Astrocyte (in vitro differentiated cells and primary cell): ENCODE measurements at regions not wholly inside any gene's neighbourhood (a gene's known extent, or its start where the extent isn't known, plus 50 kb on each side); places are given as distances from the start of the nearest gene placed in this dataset.
"Not testable (repeated sequence)": the region's sequence is repeated elsewhere in the genome, so short reads cannot be mapped to it uniquely, and the experiment has no call there.

Experiments
- DNase-seq: peaks from one replicate; pipeline ENCODE4 v3.0.0-alpha.2; 2010; ENCODE audit warnings: low read depth
- FAIRE-seq: peaks from 2 replicates; lab custom pipeline; 2011; peaks lifted over from hg19 to GRCh38; lab: Jason Lieb, UNC
- H2AFZ ChIP-seq: 2 replicates; pipeline ENCODE4 v1.6.0; 2012; ENCODE audit warnings: low read depth, low read length, inconsistent platforms
- H3K27ac ChIP-seq: 2 replicates; pipeline ENCODE4 v1.5.1; 2011; ENCODE audit warnings: low read depth, low read length, inconsistent platforms
- H3K27me3 ChIP-seq: 2 replicates; pipeline ENCODE4 v1.6.0; 2011; ENCODE audit warnings: low read length, inconsistent platforms; ENCODE audit not compliant: insufficient read depth
- H3K36me3 ChIP-seq: 2 replicates; pipeline ENCODE4 v1.5.1; 2011; ENCODE audit warnings: low read length, inconsistent platforms; ENCODE audit not compliant: insufficient read depth
- H3K4me1 ChIP-seq: 2 replicates; pipeline ENCODE4 v1.5.1; 2011; ENCODE audit warnings: low read length, inconsistent platforms; ENCODE audit not compliant: insufficient read depth
- H3K4me2 ChIP-seq: 2 replicates; pipeline ENCODE4 v1.6.0; 2012; ENCODE audit warnings: low read length, inconsistent platforms
- H3K4me3 ChIP-seq: 2 replicates; pipeline ENCODE4 v1.5.1; 2011; ENCODE audit warnings: low read depth, mild to moderate bottlenecking, low read length, inconsistent platforms; ENCODE audit not compliant: insufficient read depth
- H3K79me2 ChIP-seq: 2 replicates; pipeline ENCODE4 v1.6.0; 2012; ENCODE audit warnings: mild to moderate bottlenecking, low read length, inconsistent platforms; ENCODE audit not compliant: insufficient read depth
- H3K9ac ChIP-seq: 2 replicates; pipeline ENCODE4 v1.6.0; 2012; ENCODE audit warnings: mild to moderate bottlenecking, low read length, inconsistent platforms
- H3K9me3 ChIP-seq: 2 replicates; pipeline ENCODE4 v1.5.1; 2012; ENCODE audit warnings: low read depth, mild to moderate bottlenecking, low read length, inconsistent platforms; ENCODE audit not compliant: insufficient read depth
- H4K20me1 ChIP-seq: 2 replicates; pipeline ENCODE4 v1.6.0; 2012; ENCODE audit warnings: low read length, inconsistent platforms; ENCODE audit not compliant: insufficient read depth
- H3K27ac Mint-ChIP-seq: one replicate; pipeline ENCODE4 v1.8.0; 2021; ENCODE audit warnings: mild to moderate bottlenecking, mixed read lengths; ENCODE audit not compliant: unreplicated experiment
- H3K27me3 Mint-ChIP-seq: one replicate; pipeline ENCODE4 v1.8.0; 2021; ENCODE audit warnings: low read depth, mixed read lengths; ENCODE audit not compliant: unreplicated experiment
- H3K36me3 Mint-ChIP-seq: one replicate; pipeline ENCODE4 v1.8.0; 2021; ENCODE audit warnings: low read depth, mixed read lengths; ENCODE audit not compliant: unreplicated experiment
- H3K4me1 Mint-ChIP-seq: one replicate; pipeline ENCODE4 v1.8.0; 2021; ENCODE audit warnings: low read depth, mixed read lengths; ENCODE audit not compliant: unreplicated experiment
- H3K4me3 Mint-ChIP-seq: one replicate; pipeline ENCODE4 v1.8.0; 2021; ENCODE audit warnings: mild to moderate bottlenecking, moderate library complexity, mixed read lengths; ENCODE audit not compliant: unreplicated experiment
- H3K9me3 Mint-ChIP-seq: one replicate; pipeline ENCODE4 v1.8.0; 2021; ENCODE audit warnings: mild to moderate bottlenecking, mixed read lengths; ENCODE audit not compliant: unreplicated experiment
- EZH2 ChIP-seq: IDR thresholded peaks from 2 replicates; pipeline ENCODE4 v1.6.1; 2012; ENCODE audit warnings: mild to moderate bottlenecking, low read length, inconsistent platforms; ENCODE audit not compliant: insufficient read depth
- TF ChIP-seq, protein P1 (sequence below): IDR thresholded peaks from 2 replicates; pipeline ENCODE4 v1.5.1; 2011; ENCODE audit warnings: low read depth, mild to moderate bottlenecking, inconsistent platforms, low read length, moderate library complexity; ENCODE audit not compliant: insufficient read depth

DNA sequence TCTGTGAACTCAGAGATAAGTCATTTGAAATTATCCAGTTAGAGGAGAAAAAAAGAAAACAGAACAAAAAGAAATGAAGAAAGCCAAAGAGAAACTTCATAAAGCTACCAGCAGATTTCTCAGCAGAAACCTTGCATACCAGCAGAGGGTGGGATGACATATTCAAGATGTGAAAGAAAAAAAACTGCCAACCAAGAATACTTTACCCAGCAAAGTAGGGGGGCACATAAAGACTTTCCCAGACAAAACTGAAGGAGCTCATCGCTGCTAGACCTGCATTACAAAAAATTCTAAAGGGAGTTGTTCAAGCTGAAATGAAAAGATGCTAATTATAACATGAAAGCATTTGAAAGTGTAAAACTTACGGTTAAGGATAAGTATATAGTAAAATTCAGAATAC is 246.3 kb downstream of the FNDC1 start:
- Mint-ChIP-seq H3K27me3 (peaks cover 9% of the 10 kb centered on the region), H3K27ac (no peak overlapping the region), H3K36me3 (no peaks in the 10 kb centered on the region), H3K4me3 (no peak overlapping the region), H3K9me3 (peaks cover 15% of the 10 kb centered on the region), H3K4me1 (peaks cover 2% of the 10 kb centered on the region)
- no peaks in the 10 kb centered on the region for H3K9me3 ChIP-seq
- H3K9ac ChIP-seq = no peak overlapping the region
- H2AFZ ChIP-seq = no peak overlapping the region
- no peaks in the 10 kb centered on the region for H3K36me3 ChIP-seq
- H3K27me3 ChIP-seq = peaks cover 2% of the 10 kb centered on the region
- H3K4me3 ChIP-seq = no peak overlapping the region
- H4K20me1 ChIP-seq = no peaks in the 10 kb centered on the region
- H3K79me2 ChIP-seq = no peaks in the 10 kb centered on the region
- no peak overlapping the region for H3K4me2 ChIP-seq
- no peak overlapping the region for H3K27ac ChIP-seq
- no peak for FAIRE-seq
- no peaks in the 10 kb centered on the region for H3K4me1 ChIP-seq
- TF ChIP-seq EZH2 = no peak
- TF ChIP-seq, protein P1, sequence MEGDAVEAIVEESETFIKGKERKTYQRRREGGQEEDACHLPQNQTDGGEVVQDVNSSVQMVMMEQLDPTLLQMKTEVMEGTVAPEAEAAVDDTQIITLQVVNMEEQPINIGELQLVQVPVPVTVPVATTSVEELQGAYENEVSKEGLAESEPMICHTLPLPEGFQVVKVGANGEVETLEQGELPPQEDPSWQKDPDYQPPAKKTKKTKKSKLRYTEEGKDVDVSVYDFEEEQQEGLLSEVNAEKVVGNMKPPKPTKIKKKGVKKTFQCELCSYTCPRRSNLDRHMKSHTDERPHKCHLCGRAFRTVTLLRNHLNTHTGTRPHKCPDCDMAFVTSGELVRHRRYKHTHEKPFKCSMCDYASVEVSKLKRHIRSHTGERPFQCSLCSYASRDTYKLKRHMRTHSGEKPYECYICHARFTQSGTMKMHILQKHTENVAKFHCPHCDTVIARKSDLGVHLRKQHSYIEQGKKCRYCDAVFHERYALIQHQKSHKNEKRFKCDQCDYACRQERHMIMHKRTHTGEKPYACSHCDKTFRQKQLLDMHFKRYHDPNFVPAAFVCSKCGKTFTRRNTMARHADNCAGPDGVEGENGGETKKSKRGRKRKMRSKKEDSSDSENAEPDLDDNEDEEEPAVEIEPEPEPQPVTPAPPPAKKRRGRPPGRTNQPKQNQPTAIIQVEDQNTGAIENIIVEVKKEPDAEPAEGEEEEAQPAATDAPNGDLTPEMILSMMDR = no peak
- DNase-seq = no peak

DNA sequence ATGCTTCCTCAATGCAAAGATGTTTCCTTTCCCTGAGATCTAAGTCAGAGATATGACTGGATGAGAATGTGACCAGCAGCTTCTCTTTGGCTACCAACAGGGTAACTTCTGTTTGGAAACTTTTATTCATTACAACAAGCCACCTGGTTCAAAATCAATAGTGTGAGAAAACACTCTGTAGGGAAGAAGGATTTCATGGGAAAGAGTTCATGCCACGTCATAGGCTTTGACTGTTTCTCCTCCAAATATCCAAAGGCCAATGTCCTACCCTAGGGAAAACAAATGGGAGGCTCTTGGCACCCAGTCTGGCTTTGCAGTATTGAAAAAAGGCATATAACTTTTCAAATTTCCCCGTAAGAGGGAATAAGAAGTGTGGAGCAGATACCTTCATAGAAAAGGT is 245.5 kb downstream of the FNDC1 start:
- no peaks in the 10 kb centered on the region for H3K36me3 ChIP-seq
- no peak overlapping the region for H3K9ac ChIP-seq
- Mint-ChIP-seq H3K36me3 (no peaks in the 10 kb centered on the region), H3K27me3 (peaks cover 11% of the 10 kb centered on the region), H3K4me1 (no peaks in the 10 kb centered on the region), H3K27ac (no peak overlapping the region), H3K9me3 (peaks cover 15% of the 10 kb centered on the region), H3K4me3 (no peak overlapping the region)
- H2AFZ ChIP-seq = no peak overlapping the region
- H3K4me1 ChIP-seq = no peaks in the 10 kb centered on the region
- no peak overlapping the region for H3K4me3 ChIP-seq
- H3K79me2 ChIP-seq = no peaks in the 10 kb centered on the region
- peaks cover 2% of the 10 kb centered on the region for H3K27me3 ChIP-seq
- FAIRE-seq (no peak), DNase-seq (no peak)
- H3K27ac ChIP-seq = no peak overlapping the region
- TF ChIP-seq, protein P1 = no peak
- TF ChIP-seq EZH2 = no peak
- H4K20me1 ChIP-seq = no peaks in the 10 kb centered on the region
- no peaks in the 10 kb centered on the region for H3K9me3 ChIP-seq
- no peak overlapping the region for H3K4me2 ChIP-seq

DNA sequence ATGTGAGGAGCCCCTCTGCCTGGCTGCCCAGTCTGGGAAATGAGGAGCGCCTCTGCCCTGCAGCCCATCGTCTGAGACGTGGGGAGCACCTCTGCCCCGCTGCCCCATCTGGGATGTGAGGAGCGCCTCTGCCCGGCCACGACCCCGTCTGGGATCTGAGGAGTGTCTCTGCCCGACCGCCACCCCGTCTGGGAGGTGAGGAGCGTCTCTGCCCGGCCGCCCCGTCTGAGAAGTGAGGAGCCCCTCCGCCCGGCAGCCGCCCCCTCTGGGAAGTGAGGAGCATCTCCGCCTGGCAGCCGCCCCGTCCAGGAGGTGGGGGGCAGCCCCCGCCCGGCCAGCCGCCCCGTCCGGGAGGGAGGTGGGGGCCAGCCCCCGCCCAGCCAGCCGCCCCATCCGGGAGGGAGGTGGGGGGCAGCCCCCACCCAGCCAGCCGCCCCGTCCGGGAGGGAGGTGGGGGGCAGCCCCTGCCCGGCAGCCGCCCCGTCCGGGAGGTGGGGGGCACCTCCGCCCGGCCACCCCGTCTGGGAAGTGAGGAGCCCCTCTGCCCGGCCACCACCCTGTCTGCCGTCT is 238.1 kb downstream of the FNDC1 start:
- not testable (repeated sequence) for H3K36me3 Mint-ChIP-seq, H4K20me1 ChIP-seq, H3K27me3 Mint-ChIP-seq, H3K27me3 ChIP-seq, H3K4me1 ChIP-seq, H3K4me2 ChIP-seq, H3K9ac ChIP-seq, H3K9me3 ChIP-seq, H3K27ac Mint-ChIP-seq, H3K27ac ChIP-seq, H3K4me3 Mint-ChIP-seq, H2AFZ ChIP-seq, DNase-seq, FAIRE-seq, H3K36me3 ChIP-seq, H3K4me3 ChIP-seq, H3K9me3 Mint-ChIP-seq, H3K79me2 ChIP-seq, H3K4me1 Mint-ChIP-seq
